GM19438 (cell line): ENCODE measurements at regions not wholly inside any gene's neighbourhood (a gene's known extent, or its start where the extent isn't known, plus 50 kb on each side); places are given as distances from the start of the nearest gene placed in this dataset.

Experiments
- ATAC-seq: cut with Tn5 transposase; IDR thresholded peaks from one replicate; pipeline ENCODE4 v1.9.1; 2021; ENCODE audit warnings: low read depth; ENCODE audit not compliant: unreplicated experiment

- ATAC-seq, result no peak
Measured at GRCh38 chrX:39670281-39670680, 427.5 kb downstream of the BCOR start.

- no peak for ATAC-seq
Measured at GRCh38 chrX:39672405-39672804, 425.4 kb downstream of the BCOR start.

- no peak for ATAC-seq
Measured at GRCh38 chrX:39674490-39675161, 423.1 kb downstream of the BCOR start.

GRCh38 chrX:39675162-39675553 lies 422.6 kb downstream of the BCOR start:
- no peak for ATAC-seq

GRCh38 chrX:39675619-39676018 lies 422.1 kb downstream of the BCOR start:
- ATAC-seq, result no peak

- no peak for ATAC-seq
Measured at GRCh38 chrX:39676434-39676833, 421.3 kb downstream of the BCOR start.

GRCh38 chrX:39677585-39677977 lies 420.2 kb downstream of the BCOR start:
- ATAC-seq, result no peak

- no peak for ATAC-seq
Measured at GRCh38 chrX:39677978-39678791, 419.6 kb downstream of the BCOR start.

GRCh38 chrX:39678914-39679313 lies 418.8 kb downstream of the BCOR start:
- no peak for ATAC-seq

- no peak for ATAC-seq
Measured at GRCh38 chrX:39679497-39680157, 418.1 kb downstream of the BCOR start.

GRCh38 chrX:39681885-39682284 lies 415.9 kb downstream of the BCOR start:
- ATAC-seq, result no peak

- ATAC-seq, result no peak
Measured at GRCh38 chrX:39682778-39683177, 415.0 kb downstream of the BCOR start.

GRCh38 chrX:39688219-39688575 lies 409.6 kb downstream of the BCOR start:
- no peak for ATAC-seq

- ATAC-seq, result no peak
Measured at GRCh38 chrX:39688576-39689375, 409.0 kb downstream of the BCOR start.

GRCh38 chrX:39689376-39690104 lies 408.2 kb downstream of the BCOR start:
- ATAC-seq, result no peak

GRCh38 chrX:39690541-39691415 lies 407.0 kb downstream of the BCOR start:
- no peak for ATAC-seq

- ATAC-seq, result no peak
Measured at GRCh38 chrX:39691724-39692123, 406.0 kb downstream of the BCOR start.

GRCh38 chrX:39692796-39693195 lies 405.0 kb downstream of the BCOR start:
- no peak for ATAC-seq

GRCh38 chrX:39693298-39693697 lies 404.5 kb downstream of the BCOR start:
- no peak for ATAC-seq
